OCI-LY7 (cell line): ENCODE measurements at regions not wholly inside any gene's neighbourhood (a gene's known extent, or its start where the extent isn't known, plus 50 kb on each side); places are given as distances from the start of the nearest gene placed in this dataset.

Source experiments
- BruUV-seq: library from RNA; stranded (reverse); fragments of 400-500 nt; replicated peaks from 2 replicates; lab custom pipeline; 2021; lab: Mats Ljungman, UMichigan
- CTCF ChIA-PET: fragments of 300-600 bp; sonication (Branson Sonifier 250); formaldehyde crosslinking; loops from one replicate; lab custom pipeline; 2022; ENCODE audit warnings: antibody characterized with exemption; ENCODE audit not compliant: unreplicated experiment; lab: Charles Lee
- POLR2A ChIA-PET: fragments of 300-600 bp; sonication (Branson Sonifier 250); formaldehyde crosslinking; loops from one replicate; lab custom pipeline; 2022; ENCODE audit warnings: antibody characterized with exemption; lab: Charles Lee
- DNase-seq: peaks from one replicate; pipeline ENCODE4 v3.0.0-alpha.2; 2015; ENCODE audit warnings: low spot score
- H2AFZ ChIP-seq: fragments of 200-600 bp; sonication (generic), shearing (Covaris generic); 2 replicates; pipeline ENCODE4 v1.6.1; 2014; ENCODE audit warnings: mild to moderate bottlenecking, antibody characterized with exemption, low read length, moderate library complexity
- H3K27ac ChIP-seq: fragments of 200-600 bp; sonication (generic); 2 replicates; pipeline ENCODE4 v1.5.1; 2014; ENCODE audit warnings: mixed run types, low read depth, mild to moderate bottlenecking, moderate library complexity, low read length, inconsistent platforms; ENCODE audit not compliant: poor library complexity, severe bottlenecking
- H3K36me3 ChIP-seq: fragments of 200-600 bp; sonication (generic); 2 replicates; pipeline ENCODE4 v1.6.1; 2014; ENCODE audit warnings: mild to moderate bottlenecking, antibody characterized with exemption, low read length, moderate library complexity, mixed read lengths; ENCODE audit not compliant: insufficient read depth
- H3K4me1 ChIP-seq: fragments of 200-600 bp; sonication (generic); 2 replicates; pipeline ENCODE4 v1.5.1; 2014; ENCODE audit warnings: mild to moderate bottlenecking, low read length; ENCODE audit not compliant: insufficient read depth, poor library complexity, severe bottlenecking
- H3K4me2 ChIP-seq: fragments of 200-600 bp; sonication (generic); 2 replicates; pipeline ENCODE4 v1.6.1; 2014; ENCODE audit warnings: mild to moderate bottlenecking, low read length
- H3K4me3 ChIP-seq: fragments of 200-600 bp; sonication (generic); 2 replicates; pipeline ENCODE4 v1.5.1; 2014; ENCODE audit warnings: mild to moderate bottlenecking, low read depth, low read length; ENCODE audit not compliant: poor library complexity, severe bottlenecking
- H3K79me2 ChIP-seq: fragments of 200-600 bp; sonication (generic); 2 replicates; pipeline ENCODE4 v1.6.1; 2016; ENCODE audit warnings: low read depth, mild to moderate bottlenecking, low read length, moderate library complexity, mixed read lengths; ENCODE audit not compliant: insufficient read depth
- H3K9me2 ChIP-seq: fragments of 200-600 bp; sonication (generic); 2 replicates; pipeline ENCODE4 v1.6.1; 2016; ENCODE audit warnings: mild to moderate bottlenecking, low read length, mixed read lengths; ENCODE audit not compliant: insufficient read depth
- H3K9me3 ChIP-seq: fragments of 200-600 bp; sonication (generic); 2 replicates; pipeline ENCODE4 v1.6.1; 2014; ENCODE audit warnings: mild to moderate bottlenecking, mixed run types, low read length, mixed read lengths
- H4K20me1 ChIP-seq: fragments of 200-600 bp; sonication (generic); 2 replicates; pipeline ENCODE4 v1.6.1; 2014; ENCODE audit warnings: mild to moderate bottlenecking, antibody characterized with exemption, low read length, moderate library complexity, mixed read lengths; ENCODE audit not compliant: insufficient read depth
- CTCF ChIP-seq: fragments of 200-600 bp; sonication (generic); conservative IDR thresholded peaks from 2 replicates; pipeline ENCODE4 v1.5.1; 2014; ENCODE audit warnings: mild to moderate bottlenecking, antibody characterized with exemption, low read length, moderate library complexity, mixed read lengths
- EZH2phosphoT487 ChIP-seq: fragments of 200-600 bp; sonication (generic); IDR thresholded peaks from 2 replicates; pipeline ENCODE4 v1.6.1; 2018; ENCODE audit warnings: low read depth, borderline replicate concordance, mild to moderate bottlenecking, mixed run types, antibody characterized with exemption, low read length, moderate library complexity, mixed read lengths
- intact Hi-C: fragments of 100-400 bp; cut with micrococcal nuclease; formaldehyde crosslinking; loops from one replicate; pipeline ENCODE4 v1.10.0; 2022; ENCODE audit not compliant: unreplicated experiment

- H3K4me3 ChIP-seq = no peak overlapping the region
- intact Hi-C loops = no loop called here
- no peaks in the 10 kb centered on the region for H3K79me2 ChIP-seq
- H2AFZ ChIP-seq = no peak overlapping the region
- H3K4me1 ChIP-seq = no peaks in the 10 kb centered on the region
- H3K9me2 ChIP-seq = no peaks in the 10 kb centered on the region
- no peaks in the 10 kb centered on the region for H4K20me1 ChIP-seq
- no peak overlapping the region for H3K4me2 ChIP-seq
- CTCF ChIA-PET = no interaction called here
- H3K27ac ChIP-seq = no peak overlapping the region
- TF ChIP-seq CTCF (no peak), EZH2phosphoT487 (no peak)
- DNase-seq = no peak
- H3K9me3 ChIP-seq = no peaks in the 10 kb centered on the region
- POLR2A ChIA-PET = no interaction called here
- no TSS peak for BruUV-seq
- H3K36me3 ChIP-seq = no peaks in the 10 kb centered on the region
Observed at GRCh38 chr9:129550199-129550839, 70.6 kb downstream of the C9orf50 start.

GRCh38 chr9:129549684-129550083, 71.2 kb downstream of the C9orf50 start:
- TF ChIP-seq EZH2phosphoT487 (no peak), CTCF (no peak)
- Histone ChIP-seq H2AFZ (no peak overlapping the region), H3K9me3 (no peaks in the 10 kb centered on the region), H3K4me2 (no peak overlapping the region), H3K4me1 (no peaks in the 10 kb centered on the region), H3K79me2 (no peaks in the 10 kb centered on the region), H3K9me2 (no peaks in the 10 kb centered on the region), H3K36me3 (no peaks in the 10 kb centered on the region), H4K20me1 (no peaks in the 10 kb centered on the region), H3K4me3 (no peak overlapping the region), H3K27ac (no peak overlapping the region)
- DNase-seq = no peak
- intact Hi-C loops = no loop called here
- POLR2A ChIA-PET = no interaction called here
- CTCF ChIA-PET = no interaction called here
- BruUV-seq = no TSS peak

GRCh38 chr9:129549139-129549538, 71.8 kb downstream of the C9orf50 start:
- TF ChIP-seq CTCF (no peak), EZH2phosphoT487 (no peak)
- Histone ChIP-seq H3K4me1 (no peaks in the 10 kb centered on the region), H3K4me3 (no peak overlapping the region), H3K9me3 (no peaks in the 10 kb centered on the region), H4K20me1 (no peaks in the 10 kb centered on the region), H2AFZ (no peak overlapping the region), H3K79me2 (no peaks in the 10 kb centered on the region), H3K4me2 (no peak overlapping the region), H3K27ac (no peak overlapping the region), H3K9me2 (no peaks in the 10 kb centered on the region), H3K36me3 (no peaks in the 10 kb centered on the region)
- ChIA-PET POLR2A (interaction anchor here (0.6 kb wide), 1 partner anchor 10 kb away, joined by 5 read pairs; no protein-coding TSS in a partner anchor), CTCF (no interaction called here)
- no TSS peak for BruUV-seq
- DNase-seq = no peak
- intact Hi-C loops = no loop called here
